Left renal cortex interstitium (tissue), 4 donors: ENCODE measurements at regions not wholly inside any gene's neighbourhood (a gene's known extent, or its start where the extent isn't known, plus 50 kb on each side); places are given as distances from the start of the nearest gene placed in this dataset.
"Not testable (repeated sequence)": the region's sequence is repeated elsewhere in the genome, so short reads cannot be mapped to it uniquely, and the experiment has no call there.

Experiments
- DNase-seq, 4 donors: peaks; one replicate each; pipeline ENCODE4 v3.0.0-alpha.2; 2013; ENCODE audit warnings: low read depth in 4 of 4, low spot score in 2 of 4, missing footprints in 1 of 4

DNA sequence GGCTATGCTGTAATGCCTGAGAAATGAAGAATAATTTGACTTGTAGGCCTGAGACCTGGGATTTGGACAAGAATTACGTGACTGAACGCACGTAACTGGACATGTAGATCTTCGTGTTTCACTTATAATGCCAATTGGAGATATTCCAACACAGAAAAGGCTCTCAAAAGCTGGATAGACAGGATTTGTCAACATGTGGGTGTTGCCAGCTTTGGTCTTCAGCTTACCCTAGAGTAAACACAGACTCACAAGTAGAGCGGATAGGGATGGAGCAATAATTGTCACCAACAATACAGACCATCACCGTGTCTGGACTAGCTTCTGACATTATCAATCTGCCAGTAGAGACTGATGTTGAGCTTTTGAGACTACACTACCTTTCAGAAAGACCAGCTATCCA lies 1511.0 kb upstream of the ADGRL3 start:
- no peak for DNase-seq

DNA sequence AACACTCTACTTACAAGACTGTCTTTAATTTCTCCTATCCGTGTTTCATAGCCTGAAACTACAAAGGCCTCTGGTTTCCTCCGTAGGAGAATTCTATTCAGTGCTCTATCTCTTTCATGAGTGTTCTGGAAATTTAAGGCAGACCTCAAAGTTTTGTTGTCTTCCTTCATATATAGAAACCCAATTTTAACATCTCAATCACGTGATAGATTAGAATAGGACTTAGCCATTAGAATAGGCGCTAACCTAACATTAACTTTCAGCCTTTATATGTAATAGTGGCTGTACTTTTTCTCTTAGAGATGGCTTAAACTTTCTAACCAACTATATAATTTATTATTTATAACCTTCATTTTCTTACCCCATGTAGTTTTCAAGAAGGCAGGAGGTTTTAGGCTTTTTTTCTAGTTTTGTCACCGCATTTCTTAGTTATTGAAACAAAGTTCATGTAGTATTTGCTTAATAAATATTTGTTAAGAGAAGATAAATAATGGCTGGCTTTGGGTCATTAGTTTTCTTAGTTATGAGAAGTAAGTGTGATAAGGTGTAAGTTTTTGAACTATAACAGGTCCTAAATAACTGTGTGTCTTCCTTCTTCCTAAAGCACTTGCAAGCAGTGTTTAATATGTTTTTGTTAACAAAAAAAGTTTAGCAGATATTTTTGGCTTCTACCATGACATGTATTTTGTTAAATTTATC lies 1504.6 kb upstream of the ADGRL3 start:
- DNase-seq: no peak

DNA sequence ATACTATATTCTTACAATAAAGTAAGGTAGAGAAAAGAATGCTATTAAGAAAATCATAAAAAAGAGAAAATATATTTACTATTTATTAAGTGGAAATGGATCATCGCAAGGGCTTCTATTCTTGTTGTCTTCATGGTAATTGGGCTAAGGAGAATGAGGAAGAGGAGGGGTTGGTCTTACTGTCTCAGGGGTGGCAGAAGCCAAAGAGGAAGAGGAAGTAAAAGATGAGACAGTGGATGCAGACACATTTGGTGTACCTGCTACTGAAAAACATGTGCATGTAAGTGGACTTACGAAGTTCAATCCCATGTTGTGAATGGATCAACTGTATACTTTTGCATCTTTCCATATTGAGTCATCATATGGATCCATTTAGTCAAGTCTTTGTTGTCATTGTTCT lies 1502.1 kb upstream of the ADGRL3 start:
- no peak for DNase-seq

DNA sequence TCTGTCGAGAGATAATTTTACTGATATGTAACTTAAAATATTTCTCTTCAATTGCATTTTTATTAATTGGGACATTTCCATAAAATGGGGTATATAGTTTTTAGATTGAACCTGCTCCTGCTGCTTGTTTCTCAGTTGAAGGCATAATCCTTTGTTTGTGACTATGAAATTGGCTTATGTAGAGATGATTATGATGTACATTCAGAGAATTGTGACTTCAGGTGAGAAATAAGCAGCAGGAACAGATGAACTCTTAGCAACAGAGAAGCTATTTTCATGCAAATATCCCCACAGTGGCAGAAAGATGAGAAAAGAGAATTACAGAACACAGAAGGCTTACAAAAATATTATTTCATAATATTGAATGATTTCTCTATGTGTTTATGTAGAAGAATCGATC lies 1499.5 kb upstream of the ADGRL3 start:
- no peak for DNase-seq

DNA sequence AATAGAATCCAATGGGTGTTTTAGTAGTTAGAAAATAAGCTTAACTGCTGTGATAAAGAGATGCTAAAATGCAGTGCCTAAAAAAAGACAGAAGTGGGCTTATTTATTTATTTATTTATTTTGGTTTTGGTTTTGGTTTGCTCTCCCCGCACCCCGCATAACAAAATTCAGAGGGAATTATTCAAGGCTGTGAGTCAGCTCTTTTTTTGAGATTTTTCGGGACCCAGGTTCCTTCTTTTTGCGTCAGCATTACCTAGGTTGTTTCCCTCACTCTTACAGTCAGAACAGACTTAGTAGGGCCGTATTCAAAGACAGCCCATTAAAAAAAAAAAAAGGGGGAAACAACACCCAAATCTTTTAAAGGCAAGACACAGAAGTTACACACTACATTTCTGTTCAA lies 1495.5 kb upstream of the ADGRL3 start:
- DNase-seq: no peak

DNA sequence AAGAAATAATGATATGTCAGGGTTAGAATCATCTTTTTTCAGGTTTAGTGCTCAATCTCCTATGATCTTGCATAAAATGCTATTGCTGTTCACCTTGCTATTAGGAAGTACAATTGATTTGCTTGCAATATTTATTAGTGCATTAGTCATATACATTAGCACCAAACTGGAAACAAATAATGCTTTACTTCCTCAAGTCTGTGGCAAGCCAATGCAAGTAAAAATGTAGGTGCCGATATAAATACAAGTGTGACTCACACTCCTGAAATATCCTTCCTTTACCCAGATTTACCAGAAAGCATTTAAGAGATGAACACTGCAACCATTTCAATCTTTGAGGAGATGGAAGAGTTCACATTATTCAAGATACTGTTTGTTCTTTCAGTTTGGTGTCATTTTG lies 1487.7 kb upstream of the ADGRL3 start:
- no peak for DNase-seq

DNA sequence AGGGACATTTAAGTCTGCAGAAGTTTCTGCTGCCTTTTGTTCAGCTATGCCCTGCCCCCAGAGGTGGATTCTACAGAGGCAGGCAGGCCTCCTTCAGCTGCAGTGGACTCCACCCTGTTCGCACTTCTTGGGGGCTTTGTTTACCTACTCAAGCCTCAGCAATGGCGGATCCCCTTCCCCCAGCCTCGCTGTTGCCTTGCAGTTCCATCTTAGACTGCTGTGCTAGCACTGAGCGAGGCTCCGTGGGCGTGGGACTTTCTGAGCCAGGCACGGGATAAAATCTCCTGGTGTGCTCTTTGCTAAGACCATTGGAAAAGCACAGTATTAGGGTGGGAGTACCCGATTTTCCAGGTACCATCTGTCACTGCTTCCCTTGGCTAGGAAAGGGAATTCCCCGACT lies 1475.8 kb upstream of the ADGRL3 start:
- DNase-seq: not testable (repeated sequence)

DNA sequence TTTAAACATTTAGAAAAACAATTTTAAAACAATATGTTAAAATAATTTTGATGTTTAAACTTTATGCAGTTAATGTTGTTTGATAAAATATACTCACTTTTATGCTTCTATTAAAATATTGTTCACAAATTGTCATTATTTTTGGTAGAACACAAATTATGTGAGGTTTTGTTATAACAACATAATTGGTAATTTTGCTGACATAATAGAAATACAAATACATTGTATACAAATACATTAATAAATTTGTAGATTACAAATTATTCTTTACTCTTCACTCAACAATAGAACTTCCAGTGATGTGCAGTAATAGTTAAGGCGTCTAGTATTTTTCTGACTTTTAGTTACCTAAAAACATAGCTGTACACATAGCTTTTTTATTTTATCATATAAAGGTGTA lies 1472.4 kb upstream of the ADGRL3 start:
- DNase-seq: no peak

DNA sequence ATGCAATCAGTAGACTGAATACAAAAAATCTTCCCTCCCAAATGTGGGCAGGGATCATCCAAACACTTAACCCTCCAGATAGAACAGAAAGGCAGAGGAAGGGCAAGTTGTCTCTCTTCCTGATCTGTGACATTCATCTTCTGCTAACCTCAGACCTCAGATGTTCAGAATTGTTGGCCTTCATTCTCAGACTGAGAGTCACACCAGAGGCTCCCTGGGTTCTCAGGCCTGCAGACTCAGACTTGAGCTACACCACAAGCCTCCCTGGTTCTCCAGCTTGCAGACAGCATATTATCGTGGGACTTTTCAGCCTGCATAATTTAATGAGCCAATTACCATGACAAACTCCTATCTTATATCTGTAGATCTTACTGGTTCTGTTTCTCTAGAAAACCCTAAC lies 1471.6 kb upstream of the ADGRL3 start:
- no peak for DNase-seq

DNA sequence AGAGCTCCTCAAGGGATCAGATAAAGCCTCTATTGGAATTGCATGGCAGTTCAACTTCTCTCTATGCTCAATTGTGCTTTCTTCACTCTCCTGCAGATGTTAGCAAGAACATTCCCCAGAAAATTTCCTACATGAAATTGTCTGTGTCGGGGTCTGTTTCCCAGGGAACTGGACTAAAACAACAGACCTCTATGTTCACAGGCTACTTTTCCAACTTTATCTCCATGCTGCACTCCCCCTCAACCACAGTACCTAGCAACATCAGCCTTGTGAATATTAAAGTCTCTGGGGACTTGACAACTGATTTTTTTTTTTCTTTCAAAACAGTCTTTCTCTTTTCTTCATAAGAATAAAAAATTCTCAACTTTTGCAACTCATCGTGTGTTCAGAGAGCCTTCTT lies 1470.8 kb upstream of the ADGRL3 start:
- DNase-seq: no peak

DNA sequence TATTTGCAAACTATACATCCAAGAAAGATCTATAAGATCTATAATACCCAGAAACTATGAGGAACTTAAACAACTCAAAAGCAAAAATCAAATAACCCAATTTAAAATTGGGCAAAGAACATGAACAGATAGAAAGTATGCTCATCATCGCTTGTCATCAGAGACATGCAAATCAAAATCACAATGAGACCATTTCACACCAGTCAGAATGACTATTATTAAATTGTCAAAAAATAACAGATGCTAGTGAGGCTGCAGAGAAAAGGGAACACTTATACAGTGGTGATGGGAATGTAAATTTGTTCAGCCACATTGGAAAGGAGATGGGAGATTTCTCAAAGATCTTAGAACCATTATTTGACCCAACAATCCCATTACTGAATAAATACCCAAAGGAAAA lies 1451.7 kb upstream of the ADGRL3 start:
- no peak for DNase-seq

DNA sequence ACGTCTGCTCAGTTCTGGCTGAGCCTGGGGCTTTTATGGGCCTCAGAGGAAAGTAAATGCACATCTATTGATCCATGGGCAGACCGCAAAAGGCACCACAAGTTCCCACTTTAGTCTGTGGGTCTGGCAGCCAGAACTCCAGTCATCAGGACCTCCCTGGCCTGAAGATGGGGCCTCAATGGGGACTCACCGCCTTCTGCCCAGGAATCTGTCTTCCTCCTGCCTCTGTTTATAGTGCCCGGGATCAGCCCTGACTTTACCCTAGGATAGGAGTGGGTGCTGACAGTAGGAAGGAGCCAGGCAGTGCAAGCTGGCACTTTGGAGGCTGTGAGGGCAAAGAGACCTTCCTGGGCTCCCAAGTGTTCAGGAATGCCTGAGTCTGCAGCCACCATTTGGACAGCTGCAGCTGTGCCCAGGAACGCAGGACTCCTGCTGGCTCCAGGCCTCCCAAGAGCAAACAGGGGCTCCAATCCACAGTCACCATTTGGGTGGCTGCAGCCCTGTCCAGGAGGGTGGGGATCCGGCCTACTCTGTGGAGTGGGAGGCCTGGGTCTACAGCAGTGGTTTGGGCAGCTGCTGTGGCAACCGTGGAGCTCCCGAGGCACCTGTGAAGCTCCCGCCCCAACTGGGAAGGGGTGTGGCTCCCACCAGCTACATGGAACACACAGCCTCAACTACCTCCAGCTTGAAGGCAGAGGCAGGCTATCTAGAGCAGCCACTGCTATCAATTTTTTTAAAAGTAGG lies 1440.9 kb upstream of the ADGRL3 start:
- DNase-seq: no peak

DNA sequence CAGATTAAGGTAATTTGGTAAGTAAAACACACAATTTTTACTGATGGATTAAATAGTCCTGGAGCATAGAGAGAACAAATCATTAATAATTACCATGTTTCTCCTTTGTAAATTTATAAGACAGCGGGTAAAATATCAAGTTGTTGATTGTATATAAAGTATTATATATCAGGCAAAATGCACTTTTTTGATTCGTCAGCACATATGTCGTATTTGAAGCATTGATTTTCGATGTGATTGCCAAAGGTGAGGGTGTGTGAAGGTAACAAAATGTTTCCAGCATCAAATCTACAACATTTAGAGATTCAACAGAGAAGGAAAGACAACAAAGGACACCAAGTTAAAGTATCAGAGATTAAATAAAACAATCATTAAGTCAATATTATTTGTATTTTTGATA lies 1437.8 kb upstream of the ADGRL3 start:
- no peak for DNase-seq

DNA sequence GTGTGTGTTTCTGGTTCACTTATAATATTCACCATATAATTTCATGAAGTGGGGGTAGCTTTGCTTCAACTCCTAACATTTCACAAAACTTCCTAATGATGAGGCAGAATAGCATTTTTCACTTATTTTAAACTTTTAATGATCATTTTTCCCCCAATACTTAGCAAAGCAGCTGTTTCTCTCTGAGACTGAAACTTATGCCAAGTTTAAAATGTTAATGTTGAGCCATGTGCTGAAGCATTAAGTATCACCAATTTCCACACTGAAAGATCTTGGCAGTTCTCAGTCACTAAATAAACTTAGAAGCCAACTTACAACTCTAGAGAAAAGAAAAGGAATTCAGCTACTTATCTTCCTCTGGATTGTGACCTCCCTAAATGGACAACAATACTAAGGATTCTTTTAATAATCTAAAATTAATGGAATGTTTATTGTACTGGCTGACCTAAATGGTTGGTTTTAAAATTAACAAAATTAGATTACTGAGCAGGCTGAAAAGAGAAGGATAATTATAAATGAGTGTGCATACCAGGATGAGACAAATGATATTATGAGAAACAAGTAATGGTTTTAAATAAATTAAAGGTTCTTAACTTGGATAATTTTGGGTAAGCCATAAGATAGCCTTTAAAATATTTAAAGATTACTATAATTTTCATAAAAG lies 1429.4 kb upstream of the ADGRL3 start:
- no peak for DNase-seq

DNA sequence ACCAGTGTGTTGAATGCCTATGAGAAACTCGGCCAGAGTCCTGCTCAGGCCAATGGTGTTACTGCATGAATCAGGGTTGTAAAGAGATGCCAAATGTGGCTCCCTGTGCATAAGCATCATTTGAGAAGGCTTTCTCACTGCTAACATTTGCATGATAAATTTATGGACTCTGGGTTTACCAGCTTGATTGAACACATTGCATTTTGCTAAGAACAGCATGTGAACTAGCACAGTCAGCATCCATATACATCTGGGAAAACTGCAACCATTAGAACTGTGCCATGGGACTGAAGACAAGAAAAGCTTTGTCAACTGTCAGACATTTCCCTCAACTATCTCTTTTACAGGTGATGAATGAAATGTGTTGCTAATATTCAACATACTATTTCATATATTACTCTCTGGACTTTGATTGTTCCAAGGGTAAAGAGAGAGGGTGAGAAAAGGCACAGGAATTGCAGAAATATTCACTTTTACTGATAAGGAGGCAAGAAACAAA lies 1427.4 kb upstream of the ADGRL3 start:
- no peak for DNase-seq

DNA sequence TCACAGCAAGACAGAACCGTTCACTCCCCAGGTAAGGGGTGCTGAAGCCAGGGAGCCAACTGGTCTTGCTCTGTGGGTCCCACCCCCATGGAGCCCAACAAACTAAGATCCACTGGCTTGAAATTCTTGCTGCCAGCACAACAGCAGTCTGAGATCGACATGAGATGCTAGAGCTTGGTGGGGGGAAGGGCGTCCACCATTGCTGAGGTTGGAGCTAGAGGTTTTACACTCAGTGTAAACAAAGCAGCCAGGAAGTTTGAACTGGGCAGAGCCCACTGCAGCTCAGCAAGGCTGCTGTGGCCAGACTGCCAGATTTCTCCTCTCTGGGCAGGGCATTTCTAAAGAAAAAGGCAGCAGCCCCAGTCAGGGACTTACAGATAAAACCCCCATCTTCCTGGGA lies 1419.9 kb upstream of the ADGRL3 start:
- not testable (repeated sequence) for DNase-seq

DNA sequence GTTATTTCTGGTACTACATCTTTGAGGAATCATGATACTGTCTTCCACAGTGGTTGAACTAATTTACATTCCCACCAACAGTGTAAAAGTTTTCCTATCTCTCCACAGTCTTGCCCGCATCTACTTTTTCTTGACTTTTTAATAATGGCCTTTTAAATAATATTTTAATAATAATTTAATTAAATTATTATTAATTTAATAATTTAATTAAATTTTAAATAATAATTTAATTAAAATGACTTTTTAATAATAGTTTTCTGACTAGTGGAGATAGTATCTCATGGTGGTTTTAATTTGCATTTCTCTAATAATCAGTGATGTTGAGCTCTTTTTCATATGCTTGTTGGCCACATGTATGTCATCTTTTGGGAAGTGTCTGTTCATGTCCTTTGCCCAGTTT lies 1395.0 kb upstream of the ADGRL3 start:
- no peak for DNase-seq

DNA sequence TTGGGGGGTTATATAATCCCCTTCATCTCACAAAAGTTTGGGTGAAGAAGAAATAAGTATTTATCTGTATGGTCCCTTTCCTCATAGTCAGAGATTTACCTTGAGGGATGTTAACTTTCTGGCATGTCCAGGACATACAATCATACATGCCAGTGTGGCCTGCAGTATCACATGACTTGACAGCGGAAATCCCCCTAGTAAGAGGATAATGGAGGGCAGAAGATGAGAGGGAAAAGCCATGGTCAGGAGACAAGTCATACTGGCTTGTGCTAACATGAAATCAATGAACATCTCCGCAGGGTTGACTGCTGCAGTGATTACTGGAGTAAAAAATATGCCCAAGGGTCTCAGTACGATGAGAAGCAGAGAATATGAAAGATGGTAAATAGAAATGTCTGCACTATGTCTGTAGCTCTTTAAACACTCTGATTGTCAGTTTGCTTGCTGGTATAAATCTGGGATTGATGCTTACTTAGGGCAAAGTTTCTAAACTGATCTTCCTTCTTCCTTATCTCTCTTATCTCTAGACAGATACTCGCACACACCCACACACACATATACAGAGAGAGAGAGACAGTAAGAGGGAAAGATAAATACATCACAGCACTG lies 1385.6 kb upstream of the ADGRL3 start:
- no peak for DNase-seq

DNA sequence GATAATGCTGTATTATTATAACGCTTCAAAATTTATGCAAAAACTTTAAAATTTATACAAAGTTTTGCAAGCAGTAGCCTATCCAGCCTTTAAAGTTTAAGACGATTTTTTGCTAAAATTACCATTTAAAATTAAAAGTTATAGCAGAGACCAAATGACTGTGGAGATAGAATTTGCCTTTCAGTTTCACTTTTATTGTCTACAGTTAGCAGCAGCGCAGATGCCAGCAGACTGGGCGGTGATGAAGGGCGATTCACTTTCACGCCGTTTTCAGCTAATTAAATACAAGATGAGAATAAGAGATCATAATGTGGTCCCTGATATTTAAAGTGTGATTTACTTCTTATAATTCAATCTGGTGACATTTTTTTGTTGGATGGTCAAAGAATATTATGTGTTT lies 1381.5 kb upstream of the ADGRL3 start:
- DNase-seq: no peak

DNA sequence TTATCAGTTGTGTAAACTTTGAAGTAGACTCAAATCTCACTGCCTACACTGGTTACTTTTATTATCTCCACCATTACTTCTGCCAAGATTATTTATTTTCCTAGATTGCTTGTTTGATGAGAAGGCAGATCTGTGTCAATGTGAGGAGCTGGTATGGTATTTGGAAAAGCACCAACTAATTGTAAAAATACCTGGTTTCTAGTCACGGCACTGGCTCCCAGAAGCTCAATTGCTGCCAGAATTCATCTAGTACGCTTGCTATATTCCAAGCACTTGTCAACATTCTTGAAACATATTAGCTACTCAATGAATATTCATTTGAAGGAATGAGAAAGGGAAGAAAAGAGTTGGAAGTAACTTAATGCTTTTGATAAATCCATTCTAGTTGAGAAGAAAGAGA lies 1376.8 kb upstream of the ADGRL3 start:
- DNase-seq: no peak

DNA sequence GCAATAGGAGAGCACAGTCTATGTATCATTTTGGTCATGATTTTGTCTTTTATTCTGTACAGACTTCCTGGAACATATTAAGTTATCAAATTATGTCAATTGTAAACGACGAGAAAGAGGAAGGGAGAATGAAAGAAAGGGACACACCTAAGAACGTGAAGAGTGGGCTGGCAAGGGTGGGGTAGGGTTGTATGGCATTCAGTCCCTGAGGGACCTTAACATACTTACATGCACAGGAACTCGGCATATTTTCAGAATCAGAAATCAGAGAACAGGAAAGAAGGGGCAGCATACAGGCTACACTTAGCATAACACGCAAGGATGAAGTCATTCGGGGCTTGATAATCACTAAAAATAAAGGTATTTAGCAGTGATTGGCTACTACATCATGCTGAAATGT lies 1375.0 kb upstream of the ADGRL3 start:
- DNase-seq: no peak
